Hematopoietic multipotent progenitor cell treated with erythropoietin and hydrocortisone succinate and interleukin-3 and kit ligand, for 6 days (in vitro differentiated cells): ENCODE measurements at regions not wholly inside any gene's neighbourhood (a gene's known extent, or its start where the extent isn't known, plus 50 kb on each side); places are given as distances from the start of the nearest gene placed in this dataset.

ENCODE experiments used
- DNase-seq: peaks from one replicate; pipeline ENCODE4 v3.0.0-alpha.2; 2015

DNA sequence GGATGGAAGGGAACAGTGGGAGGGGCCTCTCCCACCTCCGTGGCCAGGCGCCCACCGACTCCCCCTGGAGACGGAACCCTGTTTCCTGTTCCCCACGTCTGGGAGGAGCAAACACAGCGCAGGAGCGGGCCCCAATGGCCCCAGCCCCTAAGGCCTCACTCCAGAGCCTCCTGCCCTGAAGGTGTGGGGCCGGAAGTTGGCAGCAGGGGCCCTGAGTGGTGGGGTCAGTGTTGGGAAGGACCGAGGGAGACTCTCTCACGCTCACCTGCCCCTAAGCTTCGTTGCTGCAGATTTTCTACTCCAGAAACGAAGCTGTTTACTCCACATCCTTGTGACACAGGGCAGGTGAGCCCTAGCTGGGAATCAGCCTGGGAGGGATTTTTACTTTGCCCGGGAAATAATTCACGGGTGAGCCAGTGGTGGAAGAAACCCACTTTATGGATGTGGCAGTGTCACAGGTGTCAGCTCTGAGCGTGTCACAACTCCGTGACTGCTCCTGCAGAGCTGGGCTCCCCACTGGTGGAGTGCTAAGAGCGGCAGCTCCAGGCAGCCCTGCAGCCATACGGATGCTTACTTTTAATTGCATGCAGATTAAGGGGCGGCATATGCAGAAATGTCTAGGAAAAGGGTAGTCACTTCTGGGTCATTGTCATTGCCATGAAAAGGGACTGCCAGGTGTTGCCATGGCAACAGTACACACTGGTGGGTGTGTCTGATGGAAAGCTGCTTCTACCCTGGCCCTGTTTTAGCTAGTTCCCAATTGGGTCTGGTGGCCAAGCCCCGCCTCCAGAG, 77.5 kb upstream of the OLFM1 start:
- DNase-seq = no peak

DNA sequence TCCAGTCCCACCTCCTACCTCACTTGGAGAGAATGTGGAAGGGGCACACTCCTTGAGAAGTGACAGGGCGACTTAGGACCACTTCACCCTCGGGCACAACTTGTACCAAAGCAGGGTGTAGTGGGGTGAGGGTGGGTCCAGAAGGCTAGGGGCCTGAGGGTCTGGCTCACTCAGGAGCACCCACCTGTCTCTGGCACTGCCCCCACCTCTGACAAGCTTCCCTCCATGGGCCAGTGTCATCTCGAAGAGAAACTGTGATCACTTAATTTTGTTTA, 76.9 kb upstream of the OLFM1 start:
- DNase-seq = no peak

GRCh38 chr9:135010921-135011320, 76.5 kb upstream of the OLFM1 start:
- no peak for DNase-seq

DNA sequence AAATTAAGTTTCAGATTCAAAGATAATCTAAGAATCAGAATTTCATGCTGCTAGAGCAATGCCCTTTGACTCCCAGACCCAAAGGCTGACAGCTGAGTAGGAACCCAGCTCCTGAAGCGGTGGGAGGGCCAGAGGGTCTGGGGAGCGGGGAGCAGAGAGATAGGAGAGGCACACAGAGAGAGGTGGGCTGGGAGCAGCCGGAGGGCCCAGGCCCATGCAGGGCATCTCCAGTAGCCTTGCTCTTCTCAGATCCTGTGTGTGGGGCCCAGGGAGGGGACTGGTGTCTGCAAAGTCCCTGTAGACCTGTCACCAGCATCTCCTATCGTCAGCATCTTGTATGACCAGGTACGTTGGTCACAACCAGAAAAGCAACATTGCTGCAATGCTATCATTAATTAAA, 75.3 kb upstream of the OLFM1 start:
- DNase-seq = no peak

DNA sequence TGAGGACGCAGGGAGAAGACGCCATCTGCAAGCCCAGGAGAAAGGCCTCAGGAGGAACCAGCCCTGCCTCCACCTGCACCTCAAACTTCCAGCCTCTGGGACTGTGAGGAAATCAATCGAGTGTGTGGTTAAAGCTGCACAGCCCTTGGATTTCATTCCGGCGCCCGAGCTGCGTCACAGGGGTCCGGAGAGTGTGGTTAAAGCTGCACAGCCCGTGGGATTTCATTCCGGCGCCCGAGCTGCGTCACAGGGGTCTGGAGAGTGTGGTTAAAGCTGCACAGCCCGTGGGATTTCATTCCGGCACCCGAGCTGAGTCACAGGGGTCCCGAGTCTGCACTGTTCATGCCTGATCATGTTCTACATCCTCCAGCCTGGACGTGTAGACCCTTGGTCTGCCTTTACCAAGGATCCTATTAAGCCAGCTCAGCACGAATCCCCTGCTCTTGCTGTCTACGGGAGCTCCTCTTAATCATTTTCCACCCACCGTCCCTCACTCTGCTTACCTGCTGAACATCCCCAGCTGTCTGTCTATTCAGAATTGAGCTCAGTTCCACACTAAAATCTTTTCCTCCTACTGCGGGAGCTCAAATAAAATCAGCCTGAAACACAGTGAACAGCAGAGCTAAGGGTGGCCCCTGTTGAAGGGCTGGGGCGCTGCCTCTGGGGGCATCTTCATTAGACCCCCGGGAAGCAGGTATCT, 73.0 kb upstream of the OLFM1 start:
- DNase-seq = no peak

DNA sequence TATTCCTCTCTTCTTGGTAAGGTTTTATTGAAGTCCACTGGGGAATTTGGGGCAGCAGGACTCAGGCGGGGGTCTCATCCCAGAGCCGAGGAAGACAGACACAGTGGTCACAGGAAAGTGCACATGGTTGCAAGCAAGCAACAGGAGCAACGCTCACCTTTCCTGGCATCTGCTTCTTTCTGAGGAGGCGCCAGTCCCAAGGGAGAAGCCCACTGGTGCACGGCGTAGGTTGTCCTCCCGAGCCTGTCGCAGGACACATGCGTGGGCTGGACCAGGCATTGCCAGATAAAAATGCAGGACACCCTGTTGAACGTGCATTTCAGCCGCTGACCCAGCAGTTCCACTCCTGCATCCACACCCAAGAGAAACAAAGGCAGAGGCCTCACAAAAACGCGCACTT, 72.4 kb upstream of the OLFM1 start:
- DNase-seq = no peak

- no peak for DNase-seq
Measured at GRCh38 chr9:135015565-135015964, 71.9 kb upstream of the OLFM1 start.

DNA sequence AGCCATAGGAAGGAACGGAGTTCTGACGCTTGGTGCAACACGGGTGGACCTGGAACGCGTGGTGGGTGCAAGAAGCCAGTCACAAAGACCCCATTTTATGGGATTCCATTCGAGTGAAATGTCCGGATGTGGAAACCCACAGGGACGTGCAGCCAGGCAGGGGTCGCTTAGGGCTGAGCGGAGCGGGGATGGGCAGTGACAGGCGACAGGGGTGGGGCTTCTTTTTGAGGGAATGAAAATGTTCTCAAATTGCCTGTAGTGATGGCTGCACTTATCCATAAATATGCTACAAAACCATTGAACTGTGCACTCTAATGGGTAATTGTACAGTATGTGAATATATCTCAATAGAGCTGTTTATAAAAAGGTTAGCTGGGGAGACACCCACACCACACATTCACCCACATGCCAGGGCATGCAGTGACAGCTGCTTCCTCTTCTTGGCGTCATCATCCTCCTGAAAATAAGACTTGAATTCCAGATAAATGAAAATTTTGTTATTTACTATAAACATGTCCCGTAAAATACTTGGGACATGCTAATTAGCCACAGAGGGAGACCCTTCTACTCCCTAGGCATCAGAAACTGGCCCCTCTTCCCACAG, 71.3 kb upstream of the OLFM1 start:
- DNase-seq = no peak

DNA sequence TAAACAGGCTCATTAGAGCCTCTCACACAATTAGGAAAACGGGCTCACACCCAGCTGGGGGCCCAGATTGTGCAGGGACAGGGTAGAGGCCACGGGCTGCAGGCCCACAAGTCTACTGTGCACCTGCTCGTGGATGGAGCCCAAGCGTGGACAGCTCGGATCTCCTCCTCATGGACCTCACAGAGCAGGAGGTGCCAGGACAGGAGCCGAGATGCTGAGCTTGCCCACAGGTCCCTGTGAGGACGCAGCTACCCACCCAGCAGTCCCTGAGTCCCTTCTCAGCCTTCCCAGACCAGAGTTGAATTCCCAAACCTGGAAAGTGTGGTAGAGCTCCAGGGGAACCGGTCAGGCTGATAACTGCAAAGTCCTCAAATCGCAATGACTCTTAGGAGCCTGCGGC, 70.6 kb upstream of the OLFM1 start:
- DNase-seq = no peak

DNA sequence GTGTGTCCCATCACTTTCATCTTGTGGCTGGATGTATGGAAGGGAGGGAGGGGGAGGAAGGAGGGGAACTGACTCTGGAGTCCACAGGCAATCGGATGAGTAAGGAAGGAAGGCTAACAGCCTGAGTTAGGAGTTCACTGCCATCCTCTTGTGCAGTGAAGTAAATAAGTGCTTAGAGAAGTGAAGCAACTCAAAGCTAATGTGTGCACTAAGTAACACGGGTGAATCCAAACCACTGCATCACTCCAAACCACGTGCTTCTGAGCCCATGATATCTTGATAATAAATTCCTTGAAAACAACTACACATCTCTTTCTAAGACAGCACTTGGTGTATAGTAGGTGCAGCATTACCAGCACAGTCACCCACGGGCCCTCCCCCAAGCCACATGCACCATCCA, 69.6 kb upstream of the OLFM1 start:
- DNase-seq = no peak

DNA sequence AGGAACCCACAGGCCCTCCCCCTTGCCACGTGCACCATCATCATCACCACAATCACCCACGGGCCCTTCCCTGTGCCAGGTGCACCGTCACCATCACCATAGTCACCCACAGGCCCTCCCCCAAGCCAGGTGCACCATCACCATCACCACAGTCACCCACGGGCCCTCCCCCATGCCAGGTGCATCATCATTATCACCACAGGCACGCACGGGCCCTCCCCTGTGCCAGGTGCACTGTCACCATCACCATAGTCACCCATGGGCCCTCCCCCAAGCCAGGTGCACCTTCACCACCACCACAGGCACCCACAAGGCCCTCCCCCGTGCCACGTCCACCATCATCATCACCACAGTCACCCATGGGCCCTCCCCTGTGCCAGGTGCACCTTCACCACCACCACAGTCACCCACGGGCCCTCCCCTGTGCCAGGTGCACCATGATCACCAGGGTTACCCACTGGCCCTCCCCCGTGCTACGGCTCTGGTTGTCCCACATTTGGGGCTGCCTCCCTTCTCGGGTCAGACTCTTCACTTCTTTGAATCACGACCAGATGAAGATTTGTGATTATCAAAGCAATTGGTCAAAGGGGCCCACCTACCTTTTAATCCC, 69.1 kb upstream of the OLFM1 start:
- DNase-seq = no peak

DNA sequence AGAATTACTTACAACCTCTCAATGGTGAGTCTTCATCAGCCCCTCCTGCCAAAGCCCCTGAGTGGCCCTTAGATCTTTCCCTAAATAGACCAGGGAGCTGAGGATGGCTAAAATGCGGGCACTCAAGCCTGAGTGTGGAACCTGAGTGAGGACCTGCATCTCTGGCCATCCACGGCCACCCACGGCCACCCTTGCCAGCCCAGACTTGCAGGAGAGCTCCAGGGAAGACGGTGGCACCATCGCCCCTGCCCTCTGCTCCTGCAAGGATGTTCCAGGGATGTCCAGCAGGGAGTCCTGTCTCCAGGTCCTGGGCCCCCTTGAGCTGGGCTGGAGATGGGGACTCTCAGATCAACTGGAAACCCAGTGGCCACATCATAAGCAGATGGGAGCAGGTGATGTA, 68.2 kb upstream of the OLFM1 start:
- DNase-seq = no peak

DNA sequence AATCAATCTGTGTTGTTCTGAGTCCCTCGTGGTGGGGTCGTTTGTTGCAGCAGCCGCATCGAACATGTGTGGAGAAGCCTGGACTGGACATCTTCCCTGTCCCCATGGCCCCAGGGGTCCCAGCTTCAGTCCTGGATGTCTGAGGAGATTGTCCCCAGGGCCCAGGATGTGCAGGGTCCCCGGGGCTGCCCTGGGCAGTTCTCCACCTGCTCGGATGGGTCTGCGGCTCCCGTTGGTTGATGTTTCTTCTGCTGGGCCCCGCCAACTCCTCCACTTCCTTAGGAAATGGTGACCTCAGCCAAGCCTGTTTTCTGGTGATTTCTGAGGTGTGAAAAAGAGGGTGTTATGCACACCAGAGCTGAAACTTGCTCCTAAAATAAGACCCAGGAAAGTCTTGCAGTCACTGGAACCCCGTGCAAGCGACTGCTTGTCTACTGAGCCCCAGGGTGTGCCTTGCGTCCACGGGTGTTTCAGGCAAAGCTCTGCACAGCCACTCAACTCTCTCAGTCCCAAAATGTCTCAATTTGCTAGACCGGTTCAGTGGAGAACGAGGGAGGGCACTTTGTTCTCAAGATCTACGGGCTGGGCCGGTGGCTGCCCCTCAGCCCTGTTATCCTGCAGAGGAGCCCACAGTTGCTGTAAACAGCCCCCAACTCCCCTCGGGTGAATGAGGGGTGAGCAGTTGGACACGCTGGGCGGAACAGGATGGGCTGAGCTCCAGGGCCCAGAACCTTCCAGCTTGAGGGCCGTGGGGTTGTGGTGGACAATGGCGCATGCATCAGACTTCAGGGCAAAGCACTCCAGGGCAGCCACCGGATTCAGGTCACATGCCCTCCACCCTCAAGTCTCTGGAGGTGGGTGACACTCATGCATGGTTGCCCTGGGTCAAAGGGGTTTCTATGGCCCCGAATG, 66.7 kb upstream of the OLFM1 start:
- DNase-seq = no peak

GRCh38 chr9:135021393-135021789, 66.1 kb upstream of the OLFM1 start:
- DNase-seq = no peak

DNA sequence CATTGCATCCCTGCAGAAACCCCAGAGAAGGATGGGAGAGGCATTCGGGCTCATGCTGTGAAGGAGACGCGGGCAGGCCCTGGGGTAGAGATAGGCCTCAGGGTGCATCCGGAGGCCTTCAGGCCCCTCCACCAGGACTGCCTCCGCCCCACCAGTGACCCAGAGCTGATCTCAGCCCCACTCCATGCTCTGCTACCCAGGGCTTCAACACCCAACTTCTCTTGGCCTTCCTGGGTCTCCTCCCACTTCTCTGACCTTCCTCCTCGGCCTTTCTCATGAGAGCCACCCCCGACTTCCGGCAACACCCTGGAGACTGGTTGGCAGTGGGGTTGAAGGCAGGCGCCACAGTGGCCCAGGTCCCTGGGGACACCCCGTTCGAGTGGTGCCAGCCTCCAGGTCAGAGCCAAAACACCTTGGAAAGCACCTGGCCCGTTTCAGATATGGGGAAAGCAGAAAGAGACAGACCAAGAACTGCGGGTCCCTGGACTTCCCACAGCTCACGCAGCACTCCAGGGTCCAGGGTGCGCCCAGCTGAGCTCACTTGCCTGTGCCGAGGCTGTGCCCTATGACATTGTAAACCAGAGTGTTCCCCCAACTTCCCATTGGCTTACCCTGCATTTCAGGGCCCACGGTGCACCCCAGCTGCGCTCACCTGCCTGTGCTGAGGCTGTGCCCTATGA, 65.1 kb upstream of the OLFM1 start:
- no peak for DNase-seq

DNA sequence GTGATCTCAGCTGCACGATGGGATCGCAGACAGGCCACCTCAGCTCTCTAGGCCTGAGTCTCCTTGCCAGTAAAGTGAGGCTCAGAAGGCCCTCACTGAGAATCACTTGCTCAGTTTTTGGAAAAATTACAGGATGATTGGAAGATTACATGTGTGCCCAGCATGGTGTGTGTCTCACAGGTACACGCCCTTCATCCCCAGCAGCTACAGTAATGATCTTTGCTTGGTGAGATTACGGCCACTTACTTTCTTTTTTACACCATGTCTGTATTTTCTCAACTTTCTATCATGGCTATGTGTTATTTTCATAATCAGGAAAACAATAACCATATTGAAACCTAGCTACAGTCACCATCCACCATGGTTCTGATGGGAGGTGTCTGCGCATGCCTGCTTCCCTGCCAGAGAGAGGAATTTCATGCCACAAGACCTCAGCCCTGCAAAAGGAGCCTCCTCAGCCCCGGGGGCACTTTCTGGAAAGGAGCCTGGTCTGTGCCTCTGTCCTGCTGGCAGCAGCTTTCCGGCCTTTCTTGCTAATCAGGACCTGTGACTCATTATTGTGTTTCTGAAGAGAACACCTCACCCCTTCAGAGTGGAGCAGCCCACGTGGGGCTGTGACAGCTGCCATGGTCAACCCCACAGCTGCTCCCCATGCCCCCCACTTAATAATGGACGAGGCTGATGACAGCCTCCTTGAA, 64.2 kb upstream of the OLFM1 start:
- DNase-seq = no peak

- DNase-seq = no peak
Measured at GRCh38 chr9:135023786-135024405, 63.6 kb upstream of the OLFM1 start.

DNA sequence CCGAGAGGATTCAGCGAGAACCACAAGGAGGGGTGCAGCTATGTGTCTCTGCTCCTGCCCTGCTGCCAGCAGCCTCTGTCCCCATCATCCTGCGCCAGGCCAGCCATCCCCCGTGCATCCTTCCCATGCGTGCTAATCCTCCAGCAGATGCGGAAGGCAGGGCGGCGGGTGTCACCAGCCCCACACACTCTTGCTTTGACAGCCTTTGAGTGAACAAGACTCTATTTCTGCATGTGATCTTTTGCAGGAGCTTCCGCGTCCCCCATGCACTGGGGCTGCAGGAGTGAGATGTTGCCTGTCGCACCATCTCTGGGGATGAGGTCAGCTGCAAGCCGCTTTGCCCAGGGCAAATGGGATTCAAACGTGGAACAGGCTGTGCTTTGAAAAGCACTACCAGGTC, 58.0 kb upstream of the OLFM1 start:
- no peak for DNase-seq

GRCh38 chr9:135029871-135030565, 57.5 kb upstream of the OLFM1 start:
- DNase-seq = no peak

- no peak for DNase-seq
Measured at GRCh38 chr9:135030566-135031226, 56.8 kb upstream of the OLFM1 start.
